ENCODE measurements at regions not wholly inside any gene's neighbourhood (a gene's known extent, or its start where the extent isn't known, plus 50 kb on each side); places are given as distances from the start of the nearest gene placed in this dataset.

DNA sequence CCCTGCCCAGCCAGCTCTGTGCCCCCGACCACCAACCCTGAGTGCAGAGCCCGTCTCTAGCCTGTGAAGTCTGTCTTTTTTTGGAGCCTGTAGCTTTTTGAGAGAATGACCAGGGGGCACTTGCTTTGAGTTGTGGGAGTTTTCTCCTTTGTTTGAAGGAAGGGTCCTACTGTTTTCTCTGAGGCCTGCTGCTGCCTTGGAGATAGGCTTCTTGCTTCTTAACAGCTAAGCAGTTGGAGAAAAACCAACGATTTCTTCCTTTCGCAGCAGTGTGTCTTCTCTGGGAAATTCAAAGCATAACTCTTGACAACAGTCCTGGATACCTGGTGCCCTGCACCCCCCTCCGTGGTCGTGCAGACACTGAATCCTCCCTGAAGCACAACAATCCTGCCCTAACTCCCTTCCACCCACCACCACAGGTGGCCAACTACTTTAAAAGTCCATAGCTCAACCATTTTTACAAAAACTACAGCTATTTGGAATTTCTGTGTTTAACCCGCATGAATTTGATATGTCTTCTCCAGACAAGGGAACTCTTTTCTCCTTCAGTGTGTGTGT is 61.0 kb downstream of the FAM50B start:
- TF ChIP-seq, protein P1, sequence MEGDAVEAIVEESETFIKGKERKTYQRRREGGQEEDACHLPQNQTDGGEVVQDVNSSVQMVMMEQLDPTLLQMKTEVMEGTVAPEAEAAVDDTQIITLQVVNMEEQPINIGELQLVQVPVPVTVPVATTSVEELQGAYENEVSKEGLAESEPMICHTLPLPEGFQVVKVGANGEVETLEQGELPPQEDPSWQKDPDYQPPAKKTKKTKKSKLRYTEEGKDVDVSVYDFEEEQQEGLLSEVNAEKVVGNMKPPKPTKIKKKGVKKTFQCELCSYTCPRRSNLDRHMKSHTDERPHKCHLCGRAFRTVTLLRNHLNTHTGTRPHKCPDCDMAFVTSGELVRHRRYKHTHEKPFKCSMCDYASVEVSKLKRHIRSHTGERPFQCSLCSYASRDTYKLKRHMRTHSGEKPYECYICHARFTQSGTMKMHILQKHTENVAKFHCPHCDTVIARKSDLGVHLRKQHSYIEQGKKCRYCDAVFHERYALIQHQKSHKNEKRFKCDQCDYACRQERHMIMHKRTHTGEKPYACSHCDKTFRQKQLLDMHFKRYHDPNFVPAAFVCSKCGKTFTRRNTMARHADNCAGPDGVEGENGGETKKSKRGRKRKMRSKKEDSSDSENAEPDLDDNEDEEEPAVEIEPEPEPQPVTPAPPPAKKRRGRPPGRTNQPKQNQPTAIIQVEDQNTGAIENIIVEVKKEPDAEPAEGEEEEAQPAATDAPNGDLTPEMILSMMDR (IDR thresholded peaks at IDR 0.05; ENCODE audit: borderline replicate concordance, extremely low read depth, low read length, poor library complexity, severe bottlenecking), result no peak
- TF ChIP-seq EZH2 (IDR thresholded peaks at IDR 0.05; ENCODE audit: borderline replicate concordance, low read depth, low read length, severe bottlenecking), result no peak

All from DND-41 (cell line).